ENCODE measurements at regions not wholly inside any gene's neighbourhood (a gene's known extent, or its start where the extent isn't known, plus 50 kb on each side); places are given as distances from the start of the nearest gene placed in this dataset.
"Not testable (repeated sequence)": the region's sequence is repeated elsewhere in the genome, so short reads cannot be mapped to it uniquely, and the experiment has no call there.

DNA sequence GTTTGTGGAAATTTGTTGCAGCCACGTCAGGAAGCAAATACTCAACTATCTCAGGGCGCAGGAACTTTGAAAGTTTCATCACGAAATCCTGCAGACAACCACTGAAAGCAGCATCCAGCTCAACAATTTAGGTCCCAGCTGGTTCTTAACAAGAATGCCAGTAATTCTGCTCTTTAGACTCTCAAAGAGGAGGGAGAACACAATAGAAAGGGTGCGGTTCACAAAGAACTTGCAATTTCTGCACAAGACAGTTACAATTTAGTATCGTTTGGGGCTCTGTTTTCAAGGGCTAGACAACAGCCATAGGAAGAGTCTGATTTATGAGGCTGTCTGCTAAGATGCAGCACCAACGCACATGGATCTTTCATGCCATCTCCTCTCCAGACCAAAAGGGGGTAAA, 223.1 kb downstream of the FGFR2 start:
- TF ChIP-seq POLR2A (IDR thresholded peaks at IDR 0.05): no peak
- TF ChIP-seq, protein P1, sequence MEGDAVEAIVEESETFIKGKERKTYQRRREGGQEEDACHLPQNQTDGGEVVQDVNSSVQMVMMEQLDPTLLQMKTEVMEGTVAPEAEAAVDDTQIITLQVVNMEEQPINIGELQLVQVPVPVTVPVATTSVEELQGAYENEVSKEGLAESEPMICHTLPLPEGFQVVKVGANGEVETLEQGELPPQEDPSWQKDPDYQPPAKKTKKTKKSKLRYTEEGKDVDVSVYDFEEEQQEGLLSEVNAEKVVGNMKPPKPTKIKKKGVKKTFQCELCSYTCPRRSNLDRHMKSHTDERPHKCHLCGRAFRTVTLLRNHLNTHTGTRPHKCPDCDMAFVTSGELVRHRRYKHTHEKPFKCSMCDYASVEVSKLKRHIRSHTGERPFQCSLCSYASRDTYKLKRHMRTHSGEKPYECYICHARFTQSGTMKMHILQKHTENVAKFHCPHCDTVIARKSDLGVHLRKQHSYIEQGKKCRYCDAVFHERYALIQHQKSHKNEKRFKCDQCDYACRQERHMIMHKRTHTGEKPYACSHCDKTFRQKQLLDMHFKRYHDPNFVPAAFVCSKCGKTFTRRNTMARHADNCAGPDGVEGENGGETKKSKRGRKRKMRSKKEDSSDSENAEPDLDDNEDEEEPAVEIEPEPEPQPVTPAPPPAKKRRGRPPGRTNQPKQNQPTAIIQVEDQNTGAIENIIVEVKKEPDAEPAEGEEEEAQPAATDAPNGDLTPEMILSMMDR (IDR thresholded peaks at IDR 0.05 in 4 of 5, conservative IDR thresholded peaks at IDR 0.05 in 1 of 5): no peak
- no peak overlapping the region for H3K4me3 ChIP-seq
- H3K4me1 ChIP-seq: no peaks in the 10 kb centered on the region
- in situ Hi-C loops (cut with MboI; ENCODE audit: low sequenced_read_pairs in 4 of 4): no loop called here
- no peaks in the 10 kb centered on the region for H3K27me3 ChIP-seq
- DNase-seq: no peak
- intact Hi-C loops (cut with DNase I; ENCODE audit: low total_unique reads): no loop called here
- ATAC-seq: no peak
- no peaks in the 10 kb centered on the region for H3K9me3 ChIP-seq
- H3K36me3 ChIP-seq: no peaks in the 10 kb centered on the region
- H3K27ac ChIP-seq: no peak overlapping the region

DNA sequence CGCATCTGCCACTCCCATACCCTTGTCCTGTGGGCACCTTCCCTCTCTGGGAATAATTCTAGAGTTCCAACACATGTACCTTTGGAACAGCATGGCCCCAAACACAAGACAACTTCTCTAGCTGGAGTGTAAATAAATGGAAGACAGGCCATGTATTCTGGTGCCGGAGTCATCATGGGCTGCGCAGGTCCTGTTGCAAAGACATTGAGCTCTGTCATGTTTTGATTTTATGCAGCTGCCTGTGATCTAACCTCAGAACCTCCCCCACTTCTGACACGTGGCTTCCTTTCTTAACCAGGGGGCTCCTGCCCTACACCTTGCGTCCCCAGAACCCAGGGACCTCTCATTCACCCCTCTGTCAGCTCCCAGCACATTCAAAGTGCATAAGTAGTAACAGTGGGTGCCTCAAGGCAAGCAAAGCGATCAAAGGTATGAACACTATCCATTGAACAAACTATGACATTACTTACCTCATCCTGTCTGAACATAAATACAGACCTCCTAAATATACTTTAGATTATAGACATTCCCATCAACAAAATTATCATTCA, 219.9 kb downstream of the FGFR2 start:
- DNase-seq (no peak), ATAC-seq (no peak)
- Histone ChIP-seq H3K4me3 (no peak overlapping the region), H3K9me3 (no peaks in the 10 kb centered on the region), H3K36me3 (no peaks in the 10 kb centered on the region), H3K4me1 (no peaks in the 10 kb centered on the region), H3K27ac (no peak overlapping the region), H3K27me3 (no peaks in the 10 kb centered on the region)
- intact Hi-C loops (cut with DNase I; ENCODE audit: low total_unique reads): no loop called here
- in situ Hi-C loops (cut with MboI; ENCODE audit: low sequenced_read_pairs in 4 of 4): no loop called here
- TF ChIP-seq, protein P1 (IDR thresholded peaks at IDR 0.05 in 4 of 5, conservative IDR thresholded peaks at IDR 0.05 in 1 of 5): no peak
- no peak for TF ChIP-seq POLR2A (IDR thresholded peaks at IDR 0.05)

DNA sequence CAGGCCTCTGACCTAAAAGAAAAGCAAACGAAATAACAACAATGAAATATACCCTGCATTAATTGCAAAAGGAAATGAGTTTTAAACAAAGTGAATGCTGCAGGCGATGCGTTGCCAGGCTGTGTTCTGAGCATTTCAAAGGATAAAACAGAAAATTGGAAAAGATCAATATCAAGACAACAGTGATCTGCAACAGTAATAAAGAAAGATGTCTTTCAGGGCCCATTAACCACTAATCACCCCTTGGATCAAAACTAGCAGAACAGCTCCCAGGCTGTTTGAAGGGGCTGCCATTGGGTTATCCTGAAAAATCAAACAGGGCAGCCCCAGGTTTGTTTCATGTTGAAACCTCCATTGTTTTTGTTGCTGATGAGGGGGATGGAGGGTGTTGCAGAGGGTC, 219.2 kb downstream of the FGFR2 start:
- Histone ChIP-seq H3K4me1 (no peaks in the 10 kb centered on the region), H3K36me3 (no peaks in the 10 kb centered on the region), H3K27me3 (no peaks in the 10 kb centered on the region), H3K4me3 (no peak overlapping the region), H3K9me3 (no peaks in the 10 kb centered on the region), H3K27ac (no peak overlapping the region)
- DNase-seq (no peak), ATAC-seq (no peak)
- no peak for TF ChIP-seq POLR2A (IDR thresholded peaks at IDR 0.05)
- TF ChIP-seq, protein P1 (IDR thresholded peaks at IDR 0.05 in 4 of 5, conservative IDR thresholded peaks at IDR 0.05 in 1 of 5): no peak
- intact Hi-C loops (cut with DNase I; ENCODE audit: low total_unique reads) (no loop called here), in situ Hi-C loops (cut with MboI; ENCODE audit: low sequenced_read_pairs in 4 of 4) (no loop called here)

DNA sequence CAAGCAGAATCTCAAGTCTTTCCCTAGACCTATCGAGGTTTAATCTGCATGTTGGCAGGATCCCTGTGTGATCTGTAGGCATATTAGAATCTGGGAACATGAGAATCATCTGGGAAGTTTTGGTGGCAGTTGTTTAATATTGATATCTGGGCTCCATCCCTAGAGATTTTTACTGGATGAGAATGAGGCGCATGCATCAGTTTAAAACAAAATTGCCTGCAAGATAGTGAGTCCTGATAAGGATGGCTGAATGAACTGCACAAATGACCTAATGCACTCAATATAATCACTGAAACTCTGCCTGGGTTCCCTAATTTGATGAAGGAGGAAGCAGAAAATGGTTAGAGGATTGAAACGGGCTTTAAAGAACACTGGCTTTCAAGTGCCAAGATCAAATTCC, 218.0 kb downstream of the FGFR2 start:
- intact Hi-C loops (cut with DNase I; ENCODE audit: low total_unique reads) (no loop called here), in situ Hi-C loops (cut with MboI; ENCODE audit: low sequenced_read_pairs in 4 of 4) (no loop called here)
- H3K4me3 ChIP-seq: no peak overlapping the region
- ATAC-seq (no peak), DNase-seq (no peak)
- no peaks in the 10 kb centered on the region for H3K4me1 ChIP-seq
- no peaks in the 10 kb centered on the region for H3K36me3 ChIP-seq
- no peaks in the 10 kb centered on the region for H3K9me3 ChIP-seq
- TF ChIP-seq POLR2A (IDR thresholded peaks at IDR 0.05): no peak
- TF ChIP-seq, protein P1 (IDR thresholded peaks at IDR 0.05 in 4 of 5, conservative IDR thresholded peaks at IDR 0.05 in 1 of 5): no peak
- no peaks in the 10 kb centered on the region for H3K27me3 ChIP-seq
- no peak overlapping the region for H3K27ac ChIP-seq

DNA sequence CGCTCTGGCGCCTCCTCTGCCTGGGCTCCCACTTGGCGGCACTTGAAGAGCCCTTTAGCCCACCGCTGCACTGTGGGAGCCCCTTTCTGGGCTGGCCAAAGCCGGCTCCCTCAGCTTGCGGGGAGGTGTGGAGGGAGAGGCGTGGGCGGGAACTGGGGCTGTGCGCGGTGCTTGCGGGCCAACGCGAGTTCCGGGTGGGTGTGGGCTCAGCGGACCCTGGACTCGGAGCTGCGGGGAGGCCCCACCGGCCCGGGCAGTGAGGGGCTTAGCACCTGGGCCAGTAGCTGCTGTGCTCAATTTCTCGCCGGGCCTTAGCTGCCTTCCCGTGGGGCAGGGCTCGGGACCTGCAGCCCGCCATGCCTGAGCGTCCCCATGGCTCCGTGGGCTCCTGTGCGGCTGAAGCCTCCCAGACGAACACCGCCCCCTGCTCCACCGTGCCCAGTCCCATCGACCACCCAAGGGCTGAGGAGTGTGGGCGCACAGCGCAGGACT, 216.2 kb downstream of the FGFR2 start:
- H3K4me3 ChIP-seq; in situ Hi-C loops (cut with MboI; ENCODE audit: low sequenced_read_pairs in 4 of 4); ATAC-seq; DNase-seq; H3K27ac ChIP-seq; intact Hi-C loops (cut with DNase I; ENCODE audit: low total_unique reads); H3K4me1 ChIP-seq; H3K27me3 ChIP-seq; H3K9me3 ChIP-seq; H3K36me3 ChIP-seq: not testable (repeated sequence)

Measured in gastrocnemius medialis (tissue), 4 donors.